GM12878 (cell line): ENCODE measurements at regions not wholly inside any gene's neighbourhood (a gene's known extent, or its start where the extent isn't known, plus 50 kb on each side); places are given as distances from the start of the nearest gene placed in this dataset.

Source experiments
- ATAC-seq: fragments of 200-7000 bp; cut with Tn5 transposase; 3 replicates; pipeline ENCODE4 v1.9.1; 2020; ENCODE audit warnings: mild to moderate bottlenecking, moderate library complexity
- BruUV-seq: library from RNA; stranded (reverse); fragments of 400-500 nt; replicated peaks from 2 replicates; lab custom pipeline; 2021; lab: Mats Ljungman, UMichigan
- CTCF ChIA-PET: fragments of 300-600 bp; sonication (Branson Sonifier 250); formaldehyde crosslinking; extraction: SDS; loops from one replicate; lab custom pipeline; 2021; ENCODE audit warnings: inconsistent platforms; lab: Yijun Ruan, JAX
- POLR2A ChIA-PET: fragments of 350-600 bp; formaldehyde crosslinking; extraction: SDS; loops from one replicate; lab custom pipeline; 2021; ENCODE audit warnings: inconsistent platforms; lab: Charles Lee
- RAD21 ChIA-PET: fragments of 300-600 bp; sonication (Branson Sonifier 250); formaldehyde crosslinking; loops from one replicate; lab custom pipeline; 2023; ENCODE audit warnings: antibody characterized with exemption; ENCODE audit not compliant: unreplicated experiment; lab: Charles Lee
- SMC1A ChIA-PET: fragments of 300-600 bp; sonication (Branson Sonifier 250); formaldehyde crosslinking; loops from one replicate; lab custom pipeline; 2023; ENCODE audit not compliant: unreplicated experiment, uncharacterized antibody; lab: Charles Lee
- DNase-seq: peaks from one replicate; pipeline ENCODE4 v3.0.0-alpha.2; 2011; ENCODE audit warnings: low read depth, low spot score
- FAIRE-seq: peaks from 3 replicates; lab custom pipeline; 2011; peaks lifted over from hg19 to GRCh38; lab: Jason Lieb, UNC
- H2AFZ ChIP-seq: 2 replicates; pipeline ENCODE4 v1.6.0; 2011; ENCODE audit warnings: low read depth, low read length, control low read depth; ENCODE audit not compliant: control insufficient read depth
- H3K27ac ChIP-seq: 2 replicates; pipeline ENCODE4 v1.5.1; 2011; ENCODE audit warnings: control low read depth; ENCODE audit not compliant: control insufficient read depth, insufficient read depth
- H3K27me3 ChIP-seq, 2 experiments: replicated peaks in 1 of 2; 2 replicates each; pipeline versions ENCODE4 v1.6.0 to v1.6.1; 2011; ENCODE audit warnings: low read length in 1 of 2; ENCODE audit not compliant: control insufficient read depth in 2 of 2, insufficient read depth in 2 of 2
- H3K36me3 ChIP-seq, 2 experiments: 2 replicates each; pipeline ENCODE4 v1.5.1; 2011; ENCODE audit warnings: low read length in 1 of 2; ENCODE audit not compliant: control insufficient read depth in 2 of 2, insufficient read depth in 2 of 2
- H3K4me1 ChIP-seq: 2 replicates; pipeline ENCODE4 v1.6.1; 2011; ENCODE audit warnings: mild to moderate bottlenecking, low read length, moderate library complexity, mixed read lengths; ENCODE audit not compliant: control insufficient read depth, insufficient read depth
- H3K4me2 ChIP-seq: 2 replicates; pipeline ENCODE4 v1.6.0; 2011; ENCODE audit warnings: control low read depth; ENCODE audit not compliant: control insufficient read depth, insufficient read depth
- H3K4me3 ChIP-seq: fragments of 200-600 bp; sonication (generic); 2 replicates; pipeline ENCODE4 v1.5.1; 2016
- H3K79me2 ChIP-seq: 2 replicates; pipeline ENCODE4 v1.6.0; 2011; ENCODE audit warnings: low read length; ENCODE audit not compliant: control insufficient read depth, insufficient read depth
- H3K9ac ChIP-seq: 2 replicates; pipeline ENCODE4 v1.8.0; 2011; ENCODE audit warnings: low read length, control low read depth, mixed read lengths; ENCODE audit not compliant: control insufficient read depth, insufficient read depth
- H3K9me3 ChIP-seq: replicated peaks from 3 replicates; pipeline ENCODE4 v1.5.1; 2011; ENCODE audit warnings: mild to moderate bottlenecking, low read length; ENCODE audit not compliant: control insufficient read depth, insufficient read depth
- H4K20me1 ChIP-seq: 2 replicates; pipeline ENCODE4 v1.6.0; 2011; ENCODE audit not compliant: control insufficient read depth, insufficient read depth
- CBFB ChIP-seq: IDR thresholded peaks from 2 replicates; pipeline ENCODE4 v1.6.1; 2016; ENCODE audit warnings: antibody characterized with exemption, low read depth
- CBX3 ChIP-seq: fragments of 200-600 bp; sonication (generic); IDR thresholded peaks from 2 replicates; pipeline ENCODE4 v1.6.1; 2016; ENCODE audit warnings: low read depth, borderline replicate concordance
- HDAC2 ChIP-seq: fragments of 200-600 bp; sonication (generic); IDR thresholded peaks from 2 replicates; pipeline ENCODE4 v1.6.1; 2017
- SIN3A ChIP-seq: IDR thresholded peaks from 2 replicates; pipeline ENCODE4 v1.6.1; 2012; ENCODE audit warnings: low read depth, low read length, improper control_type of control experiment
- TBL1XR1 ChIP-seq: IDR thresholded peaks from 2 replicates; pipeline ENCODE4 v1.6.1; 2012; ENCODE audit warnings: low read depth, low read length, improper control_type of control experiment
- WGBS: methylation state at CpG from one replicate; pipeline ENCODE4 v1.1.6; 2016; ENCODE audit warnings: low lambda C conversion rate; ENCODE audit not compliant: insufficient replicate concordance, insufficient coverage; ENCODE audit errors: missing lambda C conversion rate; 5-methylcytosine and 5-hydroxymethylcytosine counted together
- in situ Hi-C: fragments of 300-500 bp; cut with MboI; formaldehyde crosslinking; loops from 9 replicates; pipeline ENCODE4 v1.14.3; 2018; ENCODE audit warnings: mixed read lengths
- intact Hi-C: fragments of 100-400 bp; cut with micrococcal nuclease; formaldehyde crosslinking; loops from one replicate; pipeline ENCODE4 v1.14.2; 2022; ENCODE audit not compliant: unreplicated experiment
- TF ChIP-seq, protein P1 (sequence below): fragments of 450-650 bp; IDR thresholded peaks from 2 replicates; pipeline ENCODE4 v1.6.1; 2016; ENCODE audit warnings: mild to moderate bottlenecking

DNA sequence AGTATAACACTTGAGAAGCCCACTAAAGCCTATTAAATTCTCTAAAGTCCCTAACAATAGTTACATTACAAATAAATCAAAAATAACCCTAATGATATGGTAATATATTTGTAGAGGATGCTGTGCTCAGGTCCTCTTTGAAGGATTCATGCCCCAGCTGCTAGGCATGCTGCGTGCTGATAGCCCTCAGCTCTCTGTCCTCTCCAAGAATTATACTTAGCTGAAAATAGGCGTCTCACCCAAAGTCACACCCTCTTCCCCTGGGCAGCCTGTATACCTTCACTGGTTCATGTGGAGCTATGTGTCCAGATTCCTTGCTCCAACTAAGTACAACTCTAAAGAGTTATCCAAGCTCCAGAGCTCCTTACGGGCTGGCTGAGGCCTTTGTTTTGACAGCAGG, 312.5 kb upstream of the ZNF385D start (continued):
- no peak for TF ChIP-seq TBL1XR1

- Histone ChIP-seq H4K20me1 (no peaks in the 10 kb centered on the region), H3K4me3 (no peak overlapping the region), H3K79me2 (no peaks in the 10 kb centered on the region), H3K4me2 (no peak overlapping the region), H3K27ac (no peak overlapping the region), H3K27me3 (no peaks in the 10 kb centered on the region), H3K4me1 (no peaks in the 10 kb centered on the region), H3K9me3 (no peaks in the 10 kb centered on the region), H3K36me3 (no peaks in the 10 kb centered on the region), H3K9ac (no peak overlapping the region), H2AFZ (no peak overlapping the region)
- intact Hi-C loops (no loop called here), in situ Hi-C loops (no loop called here)
- no TSS peak for BruUV-seq
- ATAC-seq (no peak), DNase-seq (no peak), FAIRE-seq (no peak)
- no peak for TF ChIP-seq CBX3
- no peak for TF ChIP-seq CBFB
- no peak for TF ChIP-seq SIN3A
- TF ChIP-seq, protein P1, sequence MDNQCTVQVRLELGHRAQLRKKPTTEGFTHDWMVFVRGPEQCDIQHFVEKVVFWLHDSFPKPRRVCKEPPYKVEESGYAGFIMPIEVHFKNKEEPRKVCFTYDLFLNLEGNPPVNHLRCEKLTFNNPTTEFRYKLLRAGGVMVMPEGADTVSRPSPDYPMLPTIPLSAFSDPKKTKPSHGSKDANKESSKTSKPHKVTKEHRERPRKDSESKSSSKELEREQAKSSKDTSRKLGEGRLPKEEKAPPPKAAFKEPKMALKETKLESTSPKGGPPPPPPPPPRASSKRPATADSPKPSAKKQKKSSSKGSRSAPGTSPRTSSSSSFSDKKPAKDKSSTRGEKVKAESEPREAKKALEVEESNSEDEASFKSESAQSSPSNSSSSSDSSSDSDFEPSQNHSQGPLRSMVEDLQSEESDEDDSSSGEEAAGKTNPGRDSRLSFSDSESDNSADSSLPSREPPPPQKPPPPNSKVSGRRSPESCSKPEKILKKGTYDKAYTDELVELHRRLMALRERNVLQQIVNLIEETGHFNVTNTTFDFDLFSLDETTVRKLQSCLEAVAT: no peak
- no peak for TF ChIP-seq HDAC2
- ChIA-PET SMC1A (no interaction called here), RAD21 (no interaction called here), CTCF (interaction anchor here (1.5 kb wide), 1 partner anchor 12 kb away, joined by 4 read pairs; no protein-coding TSS in a partner anchor), POLR2A (no interaction called here)
- 12% methylated on average over 2 of the region's 2 CpGs for WGBS
Observed at GRCh38 chr3:22068619-22069018, 317.6 kb upstream of the ZNF385D start.
